T-helper 1 cell treated with Interleukin-12 subunit alpha and Interleukin-12 subunit beta and Interleukin-4 antibody, amounts not matched to agents 30 ng/mL and 1 ng/mL, for 36 hours (primary cell): ENCODE measurements at regions not wholly inside any gene's neighbourhood (a gene's known extent, or its start where the extent isn't known, plus 50 kb on each side); places are given as distances from the start of the nearest gene placed in this dataset.
"Not testable (repeated sequence)": the region's sequence is repeated elsewhere in the genome, so short reads cannot be mapped to it uniquely, and the experiment has no call there.

Experiments
- intact Hi-C: fragments of 100-400 bp; cut with micrococcal nuclease; formaldehyde crosslinking; loops from one replicate; pipeline ENCODE4 v1.15.1; 2024

DNA sequence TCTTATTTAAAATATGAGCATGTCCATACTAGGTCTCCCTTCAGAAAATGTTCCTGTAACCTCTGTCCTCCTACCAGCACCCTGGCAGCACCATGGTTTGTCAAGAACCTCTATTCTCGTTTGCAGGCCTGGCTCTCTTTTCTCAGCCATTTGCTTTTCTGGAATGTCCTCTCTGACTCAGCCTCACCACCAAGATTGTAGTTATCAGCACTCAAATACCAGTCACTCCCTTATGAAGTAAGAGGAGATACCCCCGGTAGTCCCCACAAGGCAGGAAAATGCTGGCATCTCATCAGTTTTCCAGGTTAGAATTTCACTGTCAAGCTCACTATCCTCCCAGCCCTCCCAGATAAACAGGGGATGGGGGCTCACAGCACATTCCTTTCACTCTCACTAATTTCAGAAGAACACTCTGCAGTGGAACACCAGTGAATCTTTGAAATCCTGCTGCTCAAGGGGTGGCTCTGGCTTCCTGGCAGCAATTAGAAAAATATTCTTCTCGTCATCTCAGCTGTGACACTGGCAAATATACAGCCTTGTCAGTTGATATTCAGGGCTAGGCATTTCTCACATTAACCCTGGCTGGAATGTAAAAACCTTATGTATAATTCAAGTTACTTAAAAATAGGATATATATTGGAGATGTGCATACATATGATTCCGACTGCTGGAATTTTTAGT lies 129.2 kb downstream of the TBX18 start:
- intact Hi-C loops: no loop called here

DNA sequence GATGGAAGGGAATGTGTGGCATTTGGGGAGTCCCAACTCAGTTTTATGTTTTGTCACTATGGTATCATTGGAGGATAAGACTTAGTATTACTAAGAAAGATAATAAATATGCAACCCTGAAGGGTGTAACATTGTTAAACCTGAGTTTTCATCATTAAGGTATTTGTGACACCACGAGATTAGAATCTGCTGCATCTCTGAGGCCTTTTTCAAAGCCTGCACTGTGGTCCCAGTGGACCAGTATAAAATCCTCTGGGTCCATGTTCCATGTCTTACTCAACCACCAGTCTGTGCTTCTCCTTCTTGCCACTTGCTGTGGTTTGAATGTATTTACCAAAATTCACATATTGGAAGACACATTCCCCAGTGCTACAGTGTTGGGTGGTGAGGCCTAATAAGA lies 130.6 kb downstream of the TBX18 start:
- intact Hi-C loops: no loop called here

DNA sequence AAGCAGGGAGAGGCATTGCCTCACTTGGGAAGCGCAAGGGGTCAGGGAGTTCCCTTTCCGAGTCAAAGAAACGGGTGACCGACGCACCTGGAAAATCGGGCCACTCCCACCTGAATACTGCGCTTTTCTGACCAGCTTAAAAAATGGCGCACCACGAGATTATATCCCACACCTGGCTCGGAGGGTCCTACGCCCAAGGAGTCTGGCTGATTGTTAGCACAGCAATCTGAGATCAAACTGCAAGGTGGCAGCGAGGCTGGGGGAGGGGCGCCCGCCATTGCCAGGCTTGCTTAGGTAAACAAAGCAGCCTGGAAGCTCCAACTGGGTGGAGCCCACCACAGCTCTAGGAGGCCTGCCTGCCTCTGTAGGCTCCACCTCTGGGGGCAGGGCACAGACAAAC lies 137.9 kb downstream of the TBX18 start:
- intact Hi-C loops: not testable (repeated sequence)

GRCh38 chr6:84625506-84625905 lies 138.9 kb downstream of the TBX18 start:
- intact Hi-C loops: no loop called here

GRCh38 chr6:84623956-84624680 lies 140.3 kb downstream of the TBX18 start:
- intact Hi-C loops: no loop called here

GRCh38 chr6:84618836-84619235 lies 145.6 kb downstream of the TBX18 start:
- intact Hi-C loops: no loop called here

DNA sequence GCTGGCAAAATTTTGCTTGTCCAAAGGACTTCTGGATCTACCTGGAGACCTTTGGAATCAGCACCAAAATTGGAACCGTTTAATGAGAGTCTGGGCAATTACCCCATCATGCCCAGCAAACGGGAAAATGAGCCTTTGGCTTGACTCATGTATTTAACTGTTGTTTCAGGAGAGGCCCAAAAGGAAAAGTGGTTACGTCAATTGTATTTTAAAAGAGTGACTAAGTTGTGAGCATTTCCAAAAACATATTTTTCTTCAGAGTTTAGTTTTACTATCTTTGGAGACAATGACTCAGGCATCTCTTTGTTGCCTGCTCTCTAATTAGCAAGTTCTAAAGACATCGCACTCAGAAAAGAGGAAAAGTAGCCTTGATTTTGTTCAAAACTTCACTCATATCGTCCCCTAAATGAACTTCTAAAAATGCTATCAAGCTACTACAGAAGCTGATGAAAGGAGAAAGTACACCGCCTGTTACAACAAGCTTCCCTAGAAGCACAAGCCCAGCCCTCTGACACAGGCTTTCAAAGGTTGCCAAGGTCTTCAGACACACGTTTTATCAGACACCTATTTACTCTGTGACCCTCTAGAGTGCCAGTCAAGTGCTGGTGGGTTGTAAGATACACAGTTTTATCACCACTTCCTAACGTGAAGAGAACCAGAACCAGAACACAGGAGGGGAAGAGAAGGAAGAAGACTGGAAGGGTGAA lies 146.2 kb downstream of the TBX18 start:
- intact Hi-C loops: no loop called here

DNA sequence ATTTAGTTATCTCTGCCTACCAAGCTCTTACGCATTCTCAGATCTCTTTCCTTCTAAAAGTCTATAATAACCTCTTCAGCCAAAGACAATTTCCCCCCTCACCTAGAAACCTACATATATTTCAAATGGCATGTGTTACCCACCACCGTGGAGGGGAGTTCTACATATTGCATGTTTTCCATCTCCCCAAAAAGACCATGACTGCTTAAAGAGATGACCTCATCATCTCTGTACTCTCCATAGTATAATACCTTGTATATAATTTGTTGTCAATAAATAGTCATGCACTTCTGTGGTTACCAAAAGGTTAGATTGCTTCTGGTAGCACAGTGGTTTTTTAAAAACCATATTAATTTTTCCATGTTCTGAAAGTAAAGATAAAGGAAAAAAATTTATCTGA lies 148.4 kb downstream of the TBX18 start:
- intact Hi-C loops: no loop called here

DNA sequence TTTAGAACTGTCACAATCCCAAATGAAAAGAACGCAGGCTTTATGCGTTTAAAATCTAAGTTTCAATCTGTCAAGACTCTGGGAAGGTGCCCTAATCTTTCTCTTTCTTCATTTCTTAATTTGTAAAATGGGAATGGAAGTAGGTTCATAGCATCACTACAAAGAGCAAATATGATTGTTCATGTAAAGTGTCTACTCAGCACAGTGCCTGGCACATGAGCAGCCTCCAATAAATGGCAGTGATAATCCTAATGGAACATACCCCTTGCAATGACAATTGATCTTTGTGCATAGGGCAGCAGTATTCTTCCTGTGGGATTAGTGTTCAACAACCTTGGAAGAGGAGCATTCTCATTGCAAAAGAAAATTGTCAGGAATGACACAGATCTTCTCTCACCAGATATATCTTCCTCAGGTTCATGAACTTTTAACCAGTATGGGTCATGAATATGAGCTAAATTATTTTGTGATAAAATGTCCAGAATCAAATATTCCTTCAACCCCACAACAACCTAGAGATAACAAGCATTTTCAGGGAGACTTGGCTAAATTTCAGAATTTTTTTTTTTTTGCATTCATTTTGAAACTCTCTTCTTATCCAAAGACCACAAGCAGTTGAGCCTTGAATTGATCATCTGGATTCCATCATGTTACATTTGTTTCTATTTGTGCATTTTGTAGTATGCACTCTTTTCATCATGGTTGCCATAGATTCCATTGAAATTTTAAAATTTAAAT lies 149.1 kb downstream of the TBX18 start:
- intact Hi-C loops: no loop called here

DNA sequence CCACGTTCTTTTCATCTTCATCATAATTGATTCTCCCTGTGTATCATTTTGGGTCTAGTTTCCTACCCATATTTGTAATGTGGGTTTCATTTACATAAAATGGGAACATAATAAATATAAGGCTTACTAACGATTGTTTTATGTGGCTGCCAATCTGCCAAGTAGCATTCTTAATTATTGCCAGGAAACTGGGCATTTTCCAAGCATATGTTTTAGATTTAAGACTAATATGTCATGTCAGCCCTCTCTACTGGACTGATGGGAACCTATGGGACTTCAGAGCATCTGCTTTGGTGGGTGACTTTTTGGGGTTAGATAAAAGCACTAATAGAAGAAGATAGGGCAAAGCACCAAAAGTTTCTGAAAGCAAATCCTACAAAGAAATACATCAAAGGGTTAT lies 157.5 kb downstream of the TBX18 start:
- intact Hi-C loops: no loop called here

- intact Hi-C loops: no loop called here
Observed at GRCh38 chr6:84605298-84605697, 159.1 kb downstream of the TBX18 start.

GRCh38 chr6:84601366-84601765 lies 163.0 kb downstream of the TBX18 start:
- intact Hi-C loops: no loop called here

GRCh38 chr6:84599991-84600390 lies 164.4 kb downstream of the TBX18 start:
- intact Hi-C loops: no loop called here

- intact Hi-C loops: no loop called here
Observed at GRCh38 chr6:84597238-84597875, 167.0 kb downstream of the TBX18 start.

GRCh38 chr6:84596488-84596887 lies 167.9 kb downstream of the TBX18 start:
- intact Hi-C loops: no loop called here

DNA sequence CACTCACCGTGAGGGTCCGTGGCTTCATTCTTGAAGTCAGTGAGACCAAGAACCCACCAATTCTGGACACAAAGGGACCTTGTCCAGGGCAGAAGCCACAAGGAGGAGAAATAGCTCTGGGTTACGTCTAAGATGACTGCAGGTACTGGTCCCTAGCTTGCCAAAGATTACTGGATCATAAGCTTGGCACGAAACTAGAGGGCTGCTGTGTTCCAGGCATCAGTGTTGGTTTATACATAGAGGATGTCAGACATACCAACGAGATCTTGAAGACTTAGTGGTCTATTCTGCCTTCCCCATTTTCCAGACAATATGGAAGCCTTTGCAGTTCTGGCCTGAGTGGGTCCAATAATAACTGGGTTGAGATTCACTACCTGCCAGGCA lies 175.7 kb downstream of the TBX18 start:
- intact Hi-C loops: no loop called here

DNA sequence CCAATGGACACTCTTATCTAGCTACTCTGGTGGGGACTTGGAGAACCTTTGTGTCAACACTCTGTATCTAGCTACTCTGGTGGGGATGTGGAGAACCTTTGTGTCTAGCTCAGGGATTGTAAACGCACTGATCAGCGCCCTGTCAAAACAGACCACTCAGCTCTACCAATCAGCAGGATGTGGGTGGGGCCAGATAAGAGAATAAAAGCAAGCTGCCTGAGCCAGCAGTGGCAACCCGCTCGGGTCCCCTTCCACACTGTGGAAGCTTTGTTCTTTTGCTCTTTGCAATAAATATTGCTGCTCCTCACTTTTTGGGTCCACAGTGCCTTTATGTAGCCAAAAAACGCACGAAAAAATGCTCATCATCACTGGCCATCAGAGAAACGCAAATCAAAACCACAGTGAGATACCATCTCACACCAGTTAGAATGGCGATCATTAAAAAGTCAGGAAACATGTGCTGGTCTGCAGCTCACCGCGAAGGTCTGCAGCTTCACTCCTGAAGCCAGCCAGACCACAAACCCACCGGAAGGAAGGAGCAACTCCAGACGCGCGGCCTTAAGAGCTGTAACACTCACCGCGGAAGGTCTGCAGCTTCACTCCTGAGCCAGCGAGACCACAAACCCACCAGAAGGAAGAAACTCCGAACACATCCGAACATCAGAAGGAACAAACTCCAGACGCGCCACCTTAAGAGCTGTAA lies 176.3 kb downstream of the TBX18 start:
- intact Hi-C loops: not testable (repeated sequence)

- intact Hi-C loops: not testable (repeated sequence)
Observed at GRCh38 chr6:84587202-84587940, 177.0 kb downstream of the TBX18 start.

DNA sequence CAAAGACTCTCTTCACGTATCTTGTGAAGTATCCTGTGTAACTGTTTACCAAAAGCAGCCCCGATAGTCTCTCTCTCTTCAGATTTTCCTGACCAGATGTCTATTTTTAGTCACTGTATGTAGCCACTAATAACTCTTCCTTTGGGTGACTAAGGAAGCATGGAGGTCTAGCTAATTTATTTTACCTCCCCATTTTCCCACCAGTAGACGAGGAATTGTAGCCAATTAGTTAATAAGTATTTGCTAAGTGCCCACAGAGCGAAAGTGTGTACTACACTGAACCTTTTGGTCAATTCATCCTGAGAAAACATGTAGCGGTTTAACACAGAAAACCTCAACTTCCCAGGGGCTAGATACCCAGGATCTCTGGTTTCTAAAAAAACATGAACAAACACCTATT lies 180.6 kb downstream of the TBX18 start:
- intact Hi-C loops: no loop called here

GRCh38 chr6:84582997-84583396 lies 181.4 kb downstream of the TBX18 start:
- intact Hi-C loops: no loop called here
